Glomerular endothelial cell (primary cell): ENCODE measurements at regions not wholly inside any gene's neighbourhood (a gene's known extent, or its start where the extent isn't known, plus 50 kb on each side); places are given as distances from the start of the nearest gene placed in this dataset.

Source experiments
- DNase-seq: peaks from one replicate; pipeline ENCODE4 v3.0.0-alpha.2; 2011; ENCODE audit warnings: low read depth, low spot score; ENCODE audit errors: extremely low read depth

GRCh38 chr3:1036207-1036826 lies 56.5 kb upstream of the CNTN6 start:
- DNase-seq, result no peak

GRCh38 chr3:1037631-1038030 lies 55.2 kb upstream of the CNTN6 start:
- DNase-seq, result no peak
